ENCODE measurements at regions not wholly inside any gene's neighbourhood (a gene's known extent, or its start where the extent isn't known, plus 50 kb on each side); places are given as distances from the start of the nearest gene placed in this dataset.

DNA sequence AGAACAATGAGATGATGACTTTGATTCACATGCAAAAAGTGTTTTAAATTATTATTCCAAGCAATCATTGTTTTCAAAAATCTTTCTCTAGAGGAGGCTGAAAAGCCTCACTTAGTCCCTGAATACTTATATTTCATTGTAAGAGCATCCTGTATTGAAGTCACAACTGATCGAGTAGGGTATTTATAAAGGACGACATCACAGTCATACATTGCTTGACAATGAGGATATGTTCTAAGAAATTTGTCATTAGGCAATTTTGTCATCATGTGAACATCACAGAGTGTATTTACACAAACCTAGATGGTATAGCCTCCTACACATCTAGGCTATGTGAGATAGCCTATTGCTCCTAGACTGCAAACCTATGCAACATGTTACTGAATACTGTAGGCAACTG, 510.4 kb upstream of the RGMB start:
- TF ChIP-seq, protein P1, sequence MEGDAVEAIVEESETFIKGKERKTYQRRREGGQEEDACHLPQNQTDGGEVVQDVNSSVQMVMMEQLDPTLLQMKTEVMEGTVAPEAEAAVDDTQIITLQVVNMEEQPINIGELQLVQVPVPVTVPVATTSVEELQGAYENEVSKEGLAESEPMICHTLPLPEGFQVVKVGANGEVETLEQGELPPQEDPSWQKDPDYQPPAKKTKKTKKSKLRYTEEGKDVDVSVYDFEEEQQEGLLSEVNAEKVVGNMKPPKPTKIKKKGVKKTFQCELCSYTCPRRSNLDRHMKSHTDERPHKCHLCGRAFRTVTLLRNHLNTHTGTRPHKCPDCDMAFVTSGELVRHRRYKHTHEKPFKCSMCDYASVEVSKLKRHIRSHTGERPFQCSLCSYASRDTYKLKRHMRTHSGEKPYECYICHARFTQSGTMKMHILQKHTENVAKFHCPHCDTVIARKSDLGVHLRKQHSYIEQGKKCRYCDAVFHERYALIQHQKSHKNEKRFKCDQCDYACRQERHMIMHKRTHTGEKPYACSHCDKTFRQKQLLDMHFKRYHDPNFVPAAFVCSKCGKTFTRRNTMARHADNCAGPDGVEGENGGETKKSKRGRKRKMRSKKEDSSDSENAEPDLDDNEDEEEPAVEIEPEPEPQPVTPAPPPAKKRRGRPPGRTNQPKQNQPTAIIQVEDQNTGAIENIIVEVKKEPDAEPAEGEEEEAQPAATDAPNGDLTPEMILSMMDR (IDR thresholded peaks at IDR 0.05; ENCODE audit: insufficient read depth, low read length): no peak
- TF ChIP-seq SPI1 (IDR thresholded peaks at IDR 0.05; ENCODE audit: borderline replicate concordance, low read depth): no peak
- TF ChIP-seq, protein P2, sequence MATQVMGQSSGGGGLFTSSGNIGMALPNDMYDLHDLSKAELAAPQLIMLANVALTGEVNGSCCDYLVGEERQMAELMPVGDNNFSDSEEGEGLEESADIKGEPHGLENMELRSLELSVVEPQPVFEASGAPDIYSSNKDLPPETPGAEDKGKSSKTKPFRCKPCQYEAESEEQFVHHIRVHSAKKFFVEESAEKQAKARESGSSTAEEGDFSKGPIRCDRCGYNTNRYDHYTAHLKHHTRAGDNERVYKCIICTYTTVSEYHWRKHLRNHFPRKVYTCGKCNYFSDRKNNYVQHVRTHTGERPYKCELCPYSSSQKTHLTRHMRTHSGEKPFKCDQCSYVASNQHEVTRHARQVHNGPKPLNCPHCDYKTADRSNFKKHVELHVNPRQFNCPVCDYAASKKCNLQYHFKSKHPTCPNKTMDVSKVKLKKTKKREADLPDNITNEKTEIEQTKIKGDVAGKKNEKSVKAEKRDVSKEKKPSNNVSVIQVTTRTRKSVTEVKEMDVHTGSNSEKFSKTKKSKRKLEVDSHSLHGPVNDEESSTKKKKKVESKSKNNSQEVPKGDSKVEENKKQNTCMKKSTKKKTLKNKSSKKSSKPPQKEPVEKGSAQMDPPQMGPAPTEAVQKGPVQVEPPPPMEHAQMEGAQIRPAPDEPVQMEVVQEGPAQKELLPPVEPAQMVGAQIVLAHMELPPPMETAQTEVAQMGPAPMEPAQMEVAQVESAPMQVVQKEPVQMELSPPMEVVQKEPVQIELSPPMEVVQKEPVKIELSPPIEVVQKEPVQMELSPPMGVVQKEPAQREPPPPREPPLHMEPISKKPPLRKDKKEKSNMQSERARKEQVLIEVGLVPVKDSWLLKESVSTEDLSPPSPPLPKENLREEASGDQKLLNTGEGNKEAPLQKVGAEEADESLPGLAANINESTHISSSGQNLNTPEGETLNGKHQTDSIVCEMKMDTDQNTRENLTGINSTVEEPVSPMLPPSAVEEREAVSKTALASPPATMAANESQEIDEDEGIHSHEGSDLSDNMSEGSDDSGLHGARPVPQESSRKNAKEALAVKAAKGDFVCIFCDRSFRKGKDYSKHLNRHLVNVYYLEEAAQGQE (IDR thresholded peaks at IDR 0.05; ENCODE audit: insufficient replicate concordance, low read depth): no peak
